Osteocyte (in vitro differentiated cells): ENCODE measurements at regions not wholly inside any gene's neighbourhood (a gene's known extent, or its start where the extent isn't known, plus 50 kb on each side); places are given as distances from the start of the nearest gene placed in this dataset.
A peak's percentile ranks its signal among the peaks of the same experiment; 100 is the strongest.

Experiments
- DNase-seq: peaks from one replicate; pipeline ENCODE4 v3.0.0; 2021; ENCODE audit warnings: mixed read lengths; ENCODE audit not compliant: unreplicated experiment; ENCODE audit errors: extremely low spot score
- H3K27ac Mint-ChIP-seq: one replicate; pipeline ENCODE4 v1.8.0; 2021; ENCODE audit warnings: mild to moderate bottlenecking, mixed read lengths; ENCODE audit not compliant: unreplicated experiment
- H3K27me3 Mint-ChIP-seq: one replicate; pipeline ENCODE4 v1.8.0; 2021; ENCODE audit warnings: mixed read lengths; ENCODE audit not compliant: unreplicated experiment
- H3K36me3 Mint-ChIP-seq: one replicate; pipeline ENCODE4 v1.8.0; 2021; ENCODE audit warnings: mixed read lengths; ENCODE audit not compliant: unreplicated experiment
- H3K4me1 Mint-ChIP-seq: one replicate; pipeline ENCODE4 v1.8.0; 2021; ENCODE audit warnings: mixed read lengths; ENCODE audit not compliant: unreplicated experiment
- H3K4me3 Mint-ChIP-seq: one replicate; pipeline ENCODE4 v1.8.0; 2021; ENCODE audit warnings: mild to moderate bottlenecking, moderate library complexity, mixed read lengths; ENCODE audit not compliant: unreplicated experiment
- H3K9me3 Mint-ChIP-seq: one replicate; pipeline ENCODE4 v1.8.0; 2021; ENCODE audit warnings: mixed read lengths; ENCODE audit not compliant: unreplicated experiment
- TF ChIP-seq, protein P1 (sequence below): fragments of 200-600 bp; sonication (generic); IDR thresholded peaks from 2 replicates; pipeline ENCODE4 v1.5.0; 2021; ENCODE audit warnings: antibody characterized with exemption, mild to moderate bottlenecking, moderate library complexity

DNA sequence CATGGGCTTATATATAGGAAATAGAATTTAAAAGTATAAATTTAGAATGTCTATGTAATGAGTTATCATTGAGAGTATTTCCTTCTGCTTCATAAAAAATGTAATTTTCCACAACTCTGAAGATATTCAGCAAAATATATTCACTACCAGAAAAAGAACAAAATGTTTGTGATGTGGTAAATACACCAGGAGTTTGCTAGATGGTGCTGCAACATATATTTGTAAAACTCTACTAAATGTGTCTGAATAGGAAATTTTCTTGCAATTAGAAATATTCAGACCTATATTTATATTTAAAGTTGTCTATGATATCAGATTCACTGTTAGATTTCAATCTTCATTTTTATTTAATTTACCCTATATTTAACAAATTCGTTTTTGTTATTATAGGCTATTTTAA is 201.1 kb downstream of the PPP1R3A start:
- DNase-seq = no peak
- Mint-ChIP-seq H3K27ac (no peak overlapping the region), H3K4me3 (no peak overlapping the region), H3K27me3 (peaks cover 5% of the 10 kb centered on the region), H3K36me3 (no peaks in the 10 kb centered on the region), H3K4me1 (no peaks in the 10 kb centered on the region), H3K9me3 (peaks cover 7% of the 10 kb centered on the region)
- TF ChIP-seq, protein P1, sequence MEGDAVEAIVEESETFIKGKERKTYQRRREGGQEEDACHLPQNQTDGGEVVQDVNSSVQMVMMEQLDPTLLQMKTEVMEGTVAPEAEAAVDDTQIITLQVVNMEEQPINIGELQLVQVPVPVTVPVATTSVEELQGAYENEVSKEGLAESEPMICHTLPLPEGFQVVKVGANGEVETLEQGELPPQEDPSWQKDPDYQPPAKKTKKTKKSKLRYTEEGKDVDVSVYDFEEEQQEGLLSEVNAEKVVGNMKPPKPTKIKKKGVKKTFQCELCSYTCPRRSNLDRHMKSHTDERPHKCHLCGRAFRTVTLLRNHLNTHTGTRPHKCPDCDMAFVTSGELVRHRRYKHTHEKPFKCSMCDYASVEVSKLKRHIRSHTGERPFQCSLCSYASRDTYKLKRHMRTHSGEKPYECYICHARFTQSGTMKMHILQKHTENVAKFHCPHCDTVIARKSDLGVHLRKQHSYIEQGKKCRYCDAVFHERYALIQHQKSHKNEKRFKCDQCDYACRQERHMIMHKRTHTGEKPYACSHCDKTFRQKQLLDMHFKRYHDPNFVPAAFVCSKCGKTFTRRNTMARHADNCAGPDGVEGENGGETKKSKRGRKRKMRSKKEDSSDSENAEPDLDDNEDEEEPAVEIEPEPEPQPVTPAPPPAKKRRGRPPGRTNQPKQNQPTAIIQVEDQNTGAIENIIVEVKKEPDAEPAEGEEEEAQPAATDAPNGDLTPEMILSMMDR = no peak

DNA sequence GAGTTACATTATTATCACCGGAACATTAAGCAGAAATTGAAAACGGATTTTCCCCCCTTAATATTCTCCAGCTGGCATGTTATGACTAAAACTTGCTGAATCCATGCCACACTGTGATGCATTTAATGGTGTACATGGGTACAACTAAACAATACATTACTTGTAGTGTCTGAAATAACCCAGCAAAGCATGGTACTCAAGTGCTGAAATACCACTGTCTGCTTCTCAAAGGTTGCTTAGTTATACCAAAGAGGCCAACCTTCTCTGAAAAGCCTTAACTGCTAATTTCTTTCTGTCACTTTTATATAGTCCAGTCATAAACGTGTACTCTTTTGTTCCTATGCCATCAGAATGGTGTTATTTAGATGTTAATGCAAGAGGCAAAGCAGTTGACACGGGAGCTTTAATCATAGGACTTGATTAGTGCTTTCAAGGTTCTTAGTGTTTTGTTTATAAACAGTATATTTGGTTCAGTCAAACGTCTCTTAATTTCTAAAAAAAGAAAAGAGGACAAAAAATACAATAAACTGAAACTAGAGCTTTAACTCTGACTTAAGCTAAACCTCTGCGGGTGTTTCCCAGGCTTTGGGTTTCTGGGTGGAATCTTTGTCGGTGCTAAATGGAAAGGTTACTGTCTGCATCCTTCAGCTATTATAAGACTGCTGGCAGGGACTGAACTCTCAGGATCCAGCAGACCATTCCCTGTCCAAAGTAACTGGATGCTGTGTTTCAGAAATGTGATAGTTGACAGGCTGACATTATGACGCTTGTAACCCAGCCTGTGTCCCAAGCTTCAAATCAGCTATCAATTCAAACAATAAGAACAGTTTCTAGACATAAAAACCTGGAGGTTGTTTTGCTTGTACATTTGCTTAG is 202.6 kb downstream of the PPP1R3A start:
- Mint-ChIP-seq H3K27me3 (peaks cover 5% of the 10 kb centered on the region), H3K9me3 (peaks cover 16% of the 10 kb centered on the region), H3K4me1 (no peaks in the 10 kb centered on the region), H3K36me3 (no peaks in the 10 kb centered on the region), H3K4me3 (no peak overlapping the region), H3K27ac (no peak overlapping the region)
- TF ChIP-seq, protein P1 = no peak
- no peak for DNase-seq

DNA sequence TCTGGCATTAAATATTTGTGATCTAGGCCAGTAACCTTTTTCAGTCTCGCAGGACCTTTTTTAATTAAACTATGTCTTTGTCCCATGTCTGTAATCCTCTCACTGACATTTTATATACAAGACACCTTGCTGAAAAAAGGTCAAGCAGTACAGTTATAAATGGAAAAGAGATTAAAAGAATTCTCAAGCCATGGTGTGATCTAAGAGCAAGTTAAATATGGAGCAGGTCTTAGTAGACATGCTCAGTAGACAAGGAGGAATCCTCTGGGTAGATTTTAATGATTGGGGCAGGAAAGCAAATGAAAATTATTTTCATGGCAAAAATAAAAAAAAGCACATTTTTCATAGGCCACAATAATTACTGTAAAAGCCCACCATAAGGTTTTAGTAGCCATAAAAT is 203.5 kb downstream of the PPP1R3A start:
- Mint-ChIP-seq H3K4me3 (no peak overlapping the region), H3K27ac (no peak overlapping the region), H3K4me1 (no peaks in the 10 kb centered on the region), H3K9me3 (peaks cover 14% of the 10 kb centered on the region), H3K27me3 (peaks cover 5% of the 10 kb centered on the region), H3K36me3 (no peaks in the 10 kb centered on the region)
- TF ChIP-seq, protein P1 = no peak
- DNase-seq = no peak

DNA sequence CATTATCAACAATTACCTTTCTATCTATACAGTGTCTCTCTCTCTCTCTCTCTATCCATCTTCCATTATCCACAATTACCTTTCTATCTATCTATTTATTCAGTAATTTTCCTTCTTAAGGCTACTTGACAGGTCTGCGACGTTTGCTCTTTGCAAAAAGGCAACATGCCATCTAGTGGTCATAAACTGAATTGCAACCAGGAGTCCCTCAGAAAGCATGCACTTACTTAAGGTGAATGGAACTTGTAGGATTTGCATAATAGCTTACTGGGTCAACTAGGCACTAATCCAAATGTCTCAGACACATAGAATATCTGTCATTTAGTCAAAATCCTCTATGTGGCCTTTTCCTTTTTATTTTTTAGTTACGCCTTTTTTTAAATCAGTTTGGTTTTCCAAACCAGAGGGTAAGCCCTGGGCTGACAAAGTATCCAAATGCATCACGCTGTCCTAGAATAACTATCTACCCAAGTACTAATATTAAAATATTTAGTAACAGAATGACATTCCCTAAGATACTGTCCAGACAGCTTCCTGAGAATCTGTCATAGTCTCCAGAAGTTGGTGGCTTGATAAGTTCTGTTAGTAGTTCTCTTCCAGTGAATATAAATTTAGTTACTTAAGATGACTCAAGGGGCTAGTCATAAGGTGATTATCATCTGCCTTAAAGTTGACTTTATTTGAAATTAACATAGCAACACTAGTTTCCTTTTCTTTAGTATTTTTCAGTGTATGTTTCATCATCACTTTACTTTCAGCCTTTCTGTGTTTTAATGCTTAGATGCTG is 208.3 kb downstream of the PPP1R3A start:
- Mint-ChIP-seq H3K4me1 (no peaks in the 10 kb centered on the region), H3K36me3 (no peaks in the 10 kb centered on the region), H3K27me3 (peaks cover 10% of the 10 kb centered on the region), H3K9me3 (peaks cover 9% of the 10 kb centered on the region), H3K27ac (no peak overlapping the region), H3K4me3 (no peak overlapping the region)
- TF ChIP-seq, protein P1 = peak; percentile 91
- DNase-seq = no peak

DNA sequence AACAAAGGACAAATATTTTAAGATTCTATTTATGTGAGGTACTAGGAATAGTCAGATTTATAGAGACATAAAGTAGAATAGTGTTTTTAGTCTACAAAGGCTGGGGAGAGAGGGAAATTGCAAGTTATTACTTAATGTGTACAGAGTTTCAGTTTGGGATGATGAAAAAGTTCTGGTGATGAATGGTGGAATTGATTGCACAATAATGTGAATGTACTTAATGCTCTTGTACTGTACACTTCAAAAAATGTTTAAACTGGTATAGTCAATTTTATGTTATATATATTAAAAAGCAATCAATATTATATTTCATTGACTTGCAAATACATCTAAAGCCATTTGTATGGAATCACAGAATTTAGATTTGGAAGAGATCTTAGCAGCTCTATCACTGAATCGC is 213.4 kb downstream of the PPP1R3A start:
- Mint-ChIP-seq H3K27me3 (peaks cover 23% of the 10 kb centered on the region), H3K4me1 (no peaks in the 10 kb centered on the region), H3K4me3 (no peak overlapping the region), H3K9me3 (no peaks in the 10 kb centered on the region), H3K36me3 (no peaks in the 10 kb centered on the region), H3K27ac (no peak overlapping the region)
- TF ChIP-seq, protein P1 = no peak
- no peak for DNase-seq
